Mucosa of descending colon (tissue), 3 donors: ENCODE measurements at regions not wholly inside any gene's neighbourhood (a gene's known extent, or its start where the extent isn't known, plus 50 kb on each side); places are given as distances from the start of the nearest gene placed in this dataset.

Experiments
- ATAC-seq: fragments of 200-7000 bp; cut with Tn5 transposase; one replicate; pipeline ENCODE4 v1.9.1; 2020; ENCODE audit warnings: mild to moderate bottlenecking, moderate library complexity
- DNase-seq, 3 donors: peaks; one replicate each; pipeline ENCODE4 v3.0.0-alpha.2; 2020
- H3K36me3 ChIP-seq: fragments of 200-600 bp; one replicate; pipeline ENCODE4 v1.8.0; 2021; ENCODE audit warnings: low read depth, mild to moderate bottlenecking
- H3K4me1 ChIP-seq: fragments of 200-600 bp; one replicate; pipeline ENCODE4 v1.8.0; 2021; ENCODE audit warnings: low read depth, mild to moderate bottlenecking
- H3K4me3 ChIP-seq: fragments of 200-600 bp; one replicate; pipeline ENCODE4 v1.8.0; 2021; ENCODE audit warnings: mild to moderate bottlenecking
- H3K9me3 ChIP-seq: fragments of 200-600 bp; one replicate; pipeline ENCODE4 v1.8.0; 2021; ENCODE audit warnings: mild to moderate bottlenecking
- CTCF ChIP-seq: fragments of 200-600 bp; IDR thresholded peaks from one replicate; pipeline ENCODE4 v1.8.0; 2022; ENCODE audit warnings: antibody characterized with exemption, mild to moderate bottlenecking
- intact Hi-C, 2 donors: fragments of 100-400 bp; cut with DNase I in 1 of 2; cut with micrococcal nuclease in 1 of 2; formaldehyde crosslinking; loops; one replicate each; pipeline versions ENCODE4 v1.11.0 to v1.11.1; 2022; cut with DNase I, micrococcal nuclease
- donor health status: DM: no; HTN: no; CAD: no; lungs with moderate emphysema.
- donor health status: DM: no; HTN: no; CAD: no.
- donor health status: DM: no; HTN: yes; CAD: no.

GRCh38 chr3:87733671-87734367 is 325.0 kb downstream of the CGGBP1 start:
- Histone ChIP-seq H3K36me3 (no peaks in the 10 kb centered on the region), H3K9me3 (no peaks in the 10 kb centered on the region), H3K4me1 (no peaks in the 10 kb centered on the region), H3K4me3 (no peak overlapping the region)
- intact Hi-C loops, result no loop called here
- ATAC-seq, result peak; percentile 64
- DNase-seq, result no peak
- TF ChIP-seq CTCF, result no peak

- no peak for TF ChIP-seq CTCF
- DNase-seq (no peak), ATAC-seq (no peak)
- Histone ChIP-seq H3K4me1 (no peaks in the 10 kb centered on the region), H3K4me3 (no peak overlapping the region), H3K36me3 (no peaks in the 10 kb centered on the region), H3K9me3 (no peaks in the 10 kb centered on the region)
- intact Hi-C loops, result no loop called here
Observed at GRCh38 chr3:87732294-87732693, 326.5 kb downstream of the CGGBP1 start.

- no peaks in the 10 kb centered on the region for H3K9me3 ChIP-seq
- DNase-seq (no peak), ATAC-seq (no peak)
- no peaks in the 10 kb centered on the region for H3K4me1 ChIP-seq
- no peak overlapping the region for H3K4me3 ChIP-seq
- intact Hi-C loops, result no loop called here
- no peaks in the 10 kb centered on the region for H3K36me3 ChIP-seq
- no peak for TF ChIP-seq CTCF
Observed at GRCh38 chr3:87727783-87728182, 331.0 kb downstream of the CGGBP1 start.

- intact Hi-C loops, result no loop called here
- DNase-seq, result no peak
- H3K9me3 ChIP-seq, result no peaks in the 10 kb centered on the region
- H3K4me3 ChIP-seq, result no peak overlapping the region
- ATAC-seq, result no peak
- H3K4me1 ChIP-seq, result no peaks in the 10 kb centered on the region
- no peaks in the 10 kb centered on the region for H3K36me3 ChIP-seq
- no peak for TF ChIP-seq CTCF
Observed at GRCh38 chr3:87719060-87719459, 339.7 kb downstream of the CGGBP1 start.

- ATAC-seq (no peak), DNase-seq (no peak)
- Histone ChIP-seq H3K4me3 (no peak overlapping the region), H3K9me3 (no peaks in the 10 kb centered on the region), H3K36me3 (no peaks in the 10 kb centered on the region), H3K4me1 (no peaks in the 10 kb centered on the region)
- TF ChIP-seq CTCF, result no peak
- intact Hi-C loops, result no loop called here
Observed at GRCh38 chr3:87710511-87710910, 348.3 kb downstream of the CGGBP1 start.

- no peak for DNase-seq
- H3K9me3 ChIP-seq, result no peaks in the 10 kb centered on the region
- H3K36me3 ChIP-seq, result no peaks in the 10 kb centered on the region
- no peak for ATAC-seq
- H3K4me1 ChIP-seq, result no peaks in the 10 kb centered on the region
- intact Hi-C loops, result no loop called here
- H3K4me3 ChIP-seq, result no peak overlapping the region
- TF ChIP-seq CTCF, result no peak
Observed at GRCh38 chr3:87710028-87710427, 348.8 kb downstream of the CGGBP1 start.
